ENCODE measurements at regions not wholly inside any gene's neighbourhood (a gene's known extent, or its start where the extent isn't known, plus 50 kb on each side); places are given as distances from the start of the nearest gene placed in this dataset.

- TF ChIP-seq POLR2A (IDR thresholded peaks at IDR 0.05): no peak
- TF ChIP-seq, protein P1, sequence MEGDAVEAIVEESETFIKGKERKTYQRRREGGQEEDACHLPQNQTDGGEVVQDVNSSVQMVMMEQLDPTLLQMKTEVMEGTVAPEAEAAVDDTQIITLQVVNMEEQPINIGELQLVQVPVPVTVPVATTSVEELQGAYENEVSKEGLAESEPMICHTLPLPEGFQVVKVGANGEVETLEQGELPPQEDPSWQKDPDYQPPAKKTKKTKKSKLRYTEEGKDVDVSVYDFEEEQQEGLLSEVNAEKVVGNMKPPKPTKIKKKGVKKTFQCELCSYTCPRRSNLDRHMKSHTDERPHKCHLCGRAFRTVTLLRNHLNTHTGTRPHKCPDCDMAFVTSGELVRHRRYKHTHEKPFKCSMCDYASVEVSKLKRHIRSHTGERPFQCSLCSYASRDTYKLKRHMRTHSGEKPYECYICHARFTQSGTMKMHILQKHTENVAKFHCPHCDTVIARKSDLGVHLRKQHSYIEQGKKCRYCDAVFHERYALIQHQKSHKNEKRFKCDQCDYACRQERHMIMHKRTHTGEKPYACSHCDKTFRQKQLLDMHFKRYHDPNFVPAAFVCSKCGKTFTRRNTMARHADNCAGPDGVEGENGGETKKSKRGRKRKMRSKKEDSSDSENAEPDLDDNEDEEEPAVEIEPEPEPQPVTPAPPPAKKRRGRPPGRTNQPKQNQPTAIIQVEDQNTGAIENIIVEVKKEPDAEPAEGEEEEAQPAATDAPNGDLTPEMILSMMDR (IDR thresholded peaks at IDR 0.05): no peak
These were observed 237.1 kb upstream of the CITED2 start for GRCh38 chr6:139611327-139612134.

Measured in Peyer's patch (tissue), 4 donors.